GM21360 (cell line): ENCODE measurements at regions not wholly inside any gene's neighbourhood (a gene's known extent, or its start where the extent isn't known, plus 50 kb on each side); places are given as distances from the start of the nearest gene placed in this dataset.
"Not testable (repeated sequence)": the region's sequence is repeated elsewhere in the genome, so short reads cannot be mapped to it uniquely, and the experiment has no call there.

Experiments used
- ATAC-seq: cut with Tn5 transposase; IDR thresholded peaks from one replicate; pipeline ENCODE4 v1.9.1; 2021; ENCODE audit warnings: mild to moderate bottlenecking, moderate library complexity; ENCODE audit not compliant: unreplicated experiment

DNA sequence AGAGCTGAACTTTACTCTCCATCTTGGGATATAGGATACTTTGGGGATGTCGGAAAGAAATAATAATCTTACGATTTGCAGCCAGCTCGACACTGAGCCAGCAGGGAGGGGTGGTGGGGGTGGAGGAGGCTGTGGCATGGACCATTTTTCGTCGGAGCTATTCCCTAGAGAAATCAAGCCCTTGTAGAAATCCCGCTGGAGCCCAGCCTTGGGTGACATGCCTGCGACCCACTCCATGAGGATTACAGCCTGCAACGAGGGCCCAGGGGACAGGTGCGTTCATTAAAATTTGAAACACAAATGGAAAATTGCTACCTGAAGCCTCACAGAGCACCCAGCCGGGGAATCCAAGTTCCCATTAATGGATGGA is 82.8 kb upstream of the GSE1 start:
- no peak for ATAC-seq

DNA sequence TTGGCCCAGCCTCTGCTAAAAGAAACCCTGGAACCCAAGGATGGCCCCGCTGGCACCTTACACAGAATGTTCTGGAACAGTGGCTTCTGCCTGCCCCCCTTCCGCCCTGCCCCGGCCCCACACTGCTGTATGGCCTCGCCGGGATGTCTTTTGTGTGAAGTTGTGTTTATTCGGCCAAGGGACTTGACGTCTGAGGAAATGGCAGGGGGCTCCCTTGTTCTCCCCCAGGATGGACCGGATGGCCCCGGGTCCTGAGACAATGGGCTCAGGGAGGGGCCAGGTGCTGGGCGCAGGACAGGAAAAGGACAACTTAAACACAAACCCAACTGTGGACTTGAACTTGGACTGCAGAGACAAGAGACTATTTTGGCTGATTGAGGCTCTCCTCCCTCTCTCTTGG is 81.6 kb upstream of the GSE1 start:
- ATAC-seq, result no peak

DNA sequence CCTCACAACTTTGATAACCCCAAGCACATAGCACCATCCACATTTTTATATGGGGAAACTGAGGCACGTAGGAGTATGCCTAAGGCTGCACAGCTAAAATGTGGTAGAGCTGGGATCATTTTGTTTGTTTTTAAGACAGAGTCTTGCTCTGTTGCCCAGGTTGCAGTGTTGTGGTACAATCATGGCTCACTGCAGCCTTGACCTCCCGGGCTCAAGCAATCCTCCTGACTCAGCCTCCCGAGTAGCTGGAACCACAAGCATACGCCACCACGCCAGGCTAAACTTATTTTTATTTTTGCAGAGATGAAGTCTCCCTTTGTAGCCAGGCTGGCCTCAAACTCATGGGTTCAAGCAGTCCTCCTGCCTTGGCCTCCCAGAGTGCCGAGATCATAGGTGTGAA is 81.0 kb upstream of the GSE1 start:
- ATAC-seq, result no peak

DNA sequence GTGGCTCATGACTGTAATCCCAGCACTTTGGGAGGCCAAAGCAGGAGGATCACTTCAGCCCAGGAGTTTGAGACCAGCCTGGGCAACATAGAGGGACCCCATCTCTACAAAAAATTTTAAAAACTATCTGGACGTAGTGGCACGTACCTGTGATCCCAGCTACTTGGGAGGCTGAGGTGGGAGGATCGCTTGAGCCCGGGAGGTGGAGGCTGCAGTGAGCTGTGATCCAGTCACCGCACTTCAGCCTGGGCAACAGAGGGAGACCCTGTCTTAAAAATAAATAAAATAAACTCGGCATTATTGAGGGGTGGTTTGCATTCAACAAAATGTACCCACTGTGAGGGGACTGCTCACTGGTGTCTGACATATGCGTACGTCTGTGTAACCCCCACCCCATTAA is 79.5 kb upstream of the GSE1 start:
- ATAC-seq, result not testable (repeated sequence)

DNA sequence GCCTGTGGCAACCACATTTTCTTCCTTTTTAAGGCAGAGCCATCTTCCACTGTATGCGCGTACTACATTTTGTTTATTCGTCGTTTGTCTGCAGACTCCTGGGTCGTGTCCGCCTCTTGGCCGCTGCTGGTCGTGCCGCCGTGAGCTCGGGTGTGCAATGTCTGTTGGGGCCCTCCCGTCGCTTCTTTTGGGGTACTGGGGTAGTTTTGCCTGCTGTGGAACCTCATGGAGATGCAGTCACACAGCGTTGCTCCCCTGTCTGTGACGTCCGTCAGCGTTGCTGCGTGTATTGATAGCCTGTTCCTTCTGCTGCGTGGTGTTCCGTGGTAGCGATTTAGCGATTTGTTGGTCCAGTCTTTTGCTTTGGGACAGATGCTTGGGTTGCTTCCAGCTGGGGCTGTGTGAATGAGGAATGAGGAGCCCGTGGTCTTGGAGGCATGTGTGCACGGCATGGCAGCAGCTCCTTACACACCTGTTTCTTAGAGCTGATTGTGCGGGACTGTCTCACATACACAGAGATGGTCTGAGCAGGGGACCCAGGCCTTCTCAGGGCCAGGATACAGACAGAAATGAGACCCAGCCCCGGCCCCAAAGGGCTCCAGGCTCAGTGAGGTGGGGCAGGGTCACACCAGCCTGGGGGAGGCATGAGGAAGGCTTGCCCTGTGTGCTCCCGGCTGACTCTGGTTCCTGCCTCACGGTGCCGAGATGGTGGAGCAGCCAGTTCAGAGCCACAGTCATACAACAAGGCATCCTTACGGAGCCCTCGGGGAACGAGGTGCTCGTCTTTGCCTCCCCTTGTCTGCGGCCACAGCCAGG is 78.4 kb upstream of the GSE1 start:
- no peak for ATAC-seq

DNA sequence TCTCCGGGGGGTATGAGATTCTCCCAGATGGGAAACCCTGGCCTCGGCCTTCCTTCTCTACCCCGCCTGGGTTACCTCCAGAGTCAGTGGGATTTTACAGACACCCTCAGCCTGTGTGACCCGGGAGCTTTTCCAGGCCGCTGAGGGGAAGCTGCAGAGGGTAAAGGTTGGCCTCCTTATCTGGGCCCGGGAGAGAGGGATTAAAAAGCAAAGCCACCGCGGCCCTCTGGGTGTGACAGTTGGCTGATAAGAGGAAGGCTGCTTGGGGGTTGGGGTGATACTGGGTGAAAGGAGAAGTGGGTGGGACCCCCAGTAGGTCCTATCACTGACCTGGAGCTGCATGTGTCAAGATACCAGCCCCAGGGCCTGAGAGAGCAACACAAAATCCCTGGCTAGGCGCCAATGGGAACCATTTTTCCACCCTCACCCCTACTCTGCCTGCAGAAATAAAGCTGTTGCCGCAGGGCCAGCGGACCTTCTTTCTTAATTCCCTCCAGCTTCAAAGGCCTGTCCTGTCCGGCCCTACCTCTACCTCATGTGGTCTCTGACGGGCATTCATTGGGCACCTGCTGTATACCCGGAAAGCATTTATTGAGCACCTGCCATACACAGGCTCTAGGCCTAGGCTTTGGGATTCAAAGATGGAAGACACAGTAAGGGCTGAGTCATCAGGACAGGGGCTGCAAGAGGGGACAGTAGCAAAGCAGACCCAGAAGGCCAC is 77.6 kb upstream of the GSE1 start:
- no peak for ATAC-seq

DNA sequence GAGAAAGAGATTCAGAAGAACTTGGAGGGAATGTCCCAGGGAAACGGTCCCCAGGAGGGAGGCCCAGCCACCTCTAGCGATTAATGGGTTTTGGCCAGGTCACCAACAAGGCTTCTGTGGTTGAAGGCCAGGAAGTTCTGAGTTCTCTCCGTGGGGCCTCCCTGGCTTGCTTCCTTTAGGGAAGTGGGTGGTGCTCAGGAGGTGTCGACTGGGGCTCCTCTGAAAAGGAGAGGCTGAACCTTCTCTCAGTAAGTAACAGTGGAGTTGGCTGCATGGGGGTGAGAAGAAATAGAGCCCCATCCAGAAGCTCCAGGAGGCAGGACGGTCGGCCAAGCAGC is 77.1 kb upstream of the GSE1 start:
- no peak for ATAC-seq

DNA sequence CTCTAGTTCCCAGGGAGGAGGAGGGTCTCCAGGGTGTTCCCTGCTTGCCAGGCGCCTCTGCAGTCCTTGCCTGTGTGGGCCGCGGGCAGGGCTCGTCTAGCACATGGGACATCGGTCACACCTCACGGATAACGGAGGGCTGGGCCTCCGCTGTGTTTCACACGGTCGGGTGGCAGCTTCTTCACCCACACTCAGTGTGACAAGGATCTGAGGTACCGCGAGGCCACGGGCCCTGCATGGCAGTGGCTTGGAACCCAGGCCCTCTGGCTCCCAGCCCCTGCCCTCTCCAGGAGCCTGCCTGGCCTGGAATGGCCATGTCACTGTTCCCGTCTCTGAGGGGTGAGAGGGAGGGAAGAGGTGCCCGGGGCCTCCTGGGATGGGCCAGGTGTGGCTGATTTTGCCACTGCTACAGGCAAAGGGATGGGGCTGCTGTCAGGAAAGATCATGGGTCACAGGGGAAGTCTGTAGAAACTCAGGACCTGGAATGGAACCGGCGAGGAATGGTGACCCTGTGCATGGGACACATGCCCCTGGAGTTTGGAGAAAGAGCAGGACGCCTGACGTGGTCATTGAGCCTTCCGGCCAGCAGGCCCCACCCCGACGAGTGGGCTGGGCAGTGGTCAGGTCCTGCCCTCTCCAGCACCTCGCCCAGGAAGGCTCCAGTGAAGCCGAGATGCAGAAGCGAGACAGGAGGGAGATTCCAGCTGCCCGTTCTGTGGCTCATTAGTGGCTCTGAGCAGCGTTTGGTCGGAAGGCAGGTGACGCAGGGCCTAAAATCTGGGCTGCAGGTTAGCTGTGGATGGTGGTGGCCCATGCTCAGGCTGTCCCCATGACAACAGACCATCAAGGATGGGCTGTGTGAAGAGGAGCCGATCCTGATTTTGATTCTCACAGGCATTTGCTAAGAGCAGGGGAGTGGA is 76.5 kb upstream of the GSE1 start:
- ATAC-seq, result no peak

DNA sequence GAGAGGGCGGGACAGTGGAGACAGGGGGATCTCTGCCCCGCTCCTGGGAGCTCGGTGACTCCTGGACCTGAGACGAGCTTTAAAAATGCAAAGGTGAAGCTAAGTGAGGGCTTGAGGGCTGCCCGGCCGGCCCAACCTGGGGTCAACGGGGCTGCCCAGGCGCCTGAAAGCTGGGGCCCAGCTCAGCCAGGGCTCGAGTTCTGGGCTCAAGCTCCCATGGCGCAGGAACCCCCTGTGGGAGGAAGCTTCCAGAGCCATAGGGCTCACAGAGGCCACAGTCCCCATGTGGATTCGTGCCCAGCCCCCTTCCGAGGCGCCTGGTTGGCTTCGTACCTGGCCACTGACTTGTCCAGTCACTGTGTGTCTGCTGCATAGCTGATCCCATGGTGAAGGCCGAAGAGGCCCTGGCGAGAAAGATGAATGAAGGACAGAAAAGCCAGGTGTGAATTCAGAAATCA is 75.8 kb upstream of the GSE1 start:
- no peak for ATAC-seq

DNA sequence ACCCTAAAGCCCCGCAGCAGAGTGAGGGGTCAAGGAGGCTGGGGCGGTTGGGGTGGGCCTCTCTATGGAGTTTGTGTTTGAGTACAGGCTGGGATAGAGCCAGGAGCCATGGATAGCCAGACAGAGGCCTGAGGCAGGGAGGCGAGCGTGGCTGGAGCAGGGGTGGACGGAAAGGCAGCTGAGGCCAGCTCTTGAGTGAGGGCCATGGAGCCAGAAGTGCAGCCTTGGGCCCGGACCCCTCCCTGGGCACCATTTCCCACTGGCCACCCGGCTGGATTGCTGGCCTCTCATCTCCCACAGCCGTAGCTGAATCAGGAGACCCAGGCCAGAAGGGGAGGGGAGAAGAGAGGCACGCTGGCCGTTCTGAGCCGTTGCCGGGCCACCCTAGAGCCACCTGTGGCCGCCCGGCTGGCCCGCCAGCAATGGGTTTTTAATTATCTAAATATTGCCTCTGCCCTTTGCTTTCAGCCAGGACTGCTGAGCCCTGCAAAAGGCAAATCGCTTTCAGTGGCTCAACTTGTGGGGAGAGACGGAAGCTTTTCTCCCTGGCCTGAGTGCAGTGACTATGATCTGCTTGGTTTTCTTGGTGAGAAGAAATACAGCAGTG is 75.2 kb upstream of the GSE1 start:
- ATAC-seq, result no peak

DNA sequence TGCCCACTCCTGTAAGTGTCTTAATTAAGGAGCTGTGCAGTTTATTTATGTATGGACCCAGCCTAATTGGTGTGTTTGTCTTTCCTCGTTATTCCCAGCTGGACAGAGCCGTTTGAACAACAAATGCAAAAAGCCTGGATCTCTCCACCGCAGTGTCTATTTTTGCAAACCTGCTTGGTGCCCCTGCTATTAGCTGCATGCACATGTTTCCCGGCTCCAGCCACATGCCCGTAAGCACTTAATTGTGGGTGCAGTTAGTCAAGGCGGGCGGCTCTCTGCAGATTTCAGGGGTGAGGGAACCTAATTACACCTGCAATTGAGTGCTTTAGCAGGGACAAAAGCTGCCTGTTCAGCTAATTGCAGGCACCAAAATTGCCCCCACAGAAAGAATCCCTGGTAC is 74.0 kb upstream of the GSE1 start:
- no peak for ATAC-seq

DNA sequence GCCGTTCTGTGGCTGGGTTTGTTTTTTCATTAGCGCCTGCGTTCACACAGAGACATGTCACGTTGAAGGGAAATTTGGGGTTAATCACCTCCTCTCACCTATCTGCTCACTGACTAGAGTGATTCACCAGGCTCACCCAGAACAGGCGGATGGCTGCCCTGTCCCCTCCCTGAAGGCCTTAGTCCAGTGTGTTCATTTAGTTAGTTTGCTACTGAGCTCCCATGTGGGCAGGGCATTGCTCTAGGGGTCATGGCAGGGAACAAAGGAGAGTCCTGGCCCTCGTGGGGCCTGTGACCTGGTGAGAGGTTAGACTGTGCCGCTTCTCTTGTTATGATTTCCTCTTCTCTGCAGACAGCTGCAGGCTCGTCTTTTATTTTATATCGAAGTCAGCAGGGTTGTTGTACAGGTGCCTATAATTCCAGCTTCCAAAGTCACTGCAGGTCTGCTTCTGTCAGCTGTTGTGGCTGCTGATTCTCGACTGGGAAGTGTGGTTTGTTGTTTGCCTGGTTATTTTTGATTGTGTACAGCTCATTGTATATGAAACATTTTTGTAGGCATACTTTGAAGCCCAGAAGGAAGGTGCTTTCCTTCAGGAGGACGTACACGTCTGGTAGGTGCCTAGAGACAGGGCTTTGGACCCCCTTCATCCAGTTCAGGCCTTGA is 73.4 kb upstream of the GSE1 start:
- ATAC-seq, result no peak

DNA sequence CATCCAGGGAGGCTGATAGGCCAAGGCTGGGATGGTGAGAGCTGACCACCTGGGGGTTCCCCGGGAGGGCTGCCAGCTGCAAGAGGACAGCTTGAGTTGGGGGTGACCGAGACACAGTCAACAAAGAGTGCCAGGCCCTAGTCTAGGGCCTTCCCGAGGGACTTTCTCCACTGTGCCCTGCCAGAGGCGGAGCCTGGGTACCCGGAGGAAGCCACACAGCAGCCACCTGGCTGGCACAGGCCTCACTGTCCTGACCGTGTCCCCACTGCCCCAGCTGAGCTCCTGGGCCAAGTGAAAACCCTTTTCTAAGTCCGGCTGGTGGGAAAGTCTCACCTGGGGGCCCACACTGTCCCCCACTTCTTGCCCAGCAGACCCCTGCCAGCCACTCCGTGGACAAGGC is 71.9 kb upstream of the GSE1 start:
- ATAC-seq, result no peak

DNA sequence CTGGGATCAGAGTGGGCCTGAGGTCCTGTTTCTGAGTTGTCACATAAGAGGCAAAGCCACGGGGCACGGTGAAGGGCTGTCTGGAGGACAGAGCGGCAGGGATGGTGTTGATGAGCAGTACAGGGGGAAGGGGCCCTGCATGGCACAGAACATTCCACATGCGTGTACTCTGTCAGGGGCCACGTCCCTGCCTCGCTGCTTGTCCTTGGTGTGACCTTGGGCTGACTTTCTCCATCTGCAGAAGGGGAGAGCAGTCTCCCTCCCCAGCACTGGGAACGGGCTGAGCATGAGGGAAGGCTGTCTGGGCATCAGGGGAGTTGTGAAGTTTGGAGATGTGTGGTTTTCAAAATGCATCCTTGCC is 71.5 kb upstream of the GSE1 start:
- ATAC-seq, result no peak

DNA sequence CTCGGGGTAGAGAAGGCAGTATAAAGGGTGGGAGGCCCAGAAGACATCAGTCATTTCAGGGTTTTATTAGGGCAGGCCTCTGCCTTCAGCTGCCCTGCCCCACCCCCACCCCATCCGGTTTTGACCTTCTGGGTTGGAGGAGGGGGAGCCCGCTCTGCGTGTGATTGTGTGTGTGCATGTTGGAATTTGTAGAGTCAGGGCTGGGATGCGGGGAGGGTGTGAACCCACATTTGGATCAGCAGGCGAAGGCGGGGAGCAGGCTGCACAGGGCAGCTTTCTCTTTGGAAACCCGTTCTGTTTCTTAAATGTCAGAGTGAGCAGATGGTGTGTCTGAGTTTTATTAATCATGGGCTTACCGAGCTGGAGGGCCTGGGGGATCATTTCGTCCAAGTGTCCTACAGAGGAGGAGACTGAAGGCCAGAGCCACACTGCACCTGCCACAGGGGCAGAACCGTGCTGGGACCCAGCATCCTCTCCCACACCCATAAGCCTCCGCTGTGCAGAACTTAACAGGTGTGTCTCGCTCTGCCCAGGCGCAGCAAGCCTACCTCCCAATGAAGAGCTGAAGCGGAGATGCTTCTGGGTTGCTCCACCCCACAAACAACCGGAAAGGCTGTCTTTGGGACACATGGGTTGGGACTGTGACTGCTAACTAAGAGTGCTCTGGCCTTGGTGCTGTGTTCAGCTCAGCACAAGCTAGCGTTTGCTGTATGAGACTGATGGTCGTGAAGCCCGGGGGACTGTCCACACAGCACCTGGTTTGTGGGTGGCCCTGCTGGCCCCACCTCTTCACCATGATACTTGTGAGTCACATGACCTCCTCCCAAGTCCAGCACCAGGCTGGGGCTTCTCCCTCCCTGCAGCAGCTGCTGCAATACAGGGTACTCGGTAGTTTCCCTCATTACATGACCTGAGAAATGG is 70.9 kb upstream of the GSE1 start:
- ATAC-seq, result no peak

DNA sequence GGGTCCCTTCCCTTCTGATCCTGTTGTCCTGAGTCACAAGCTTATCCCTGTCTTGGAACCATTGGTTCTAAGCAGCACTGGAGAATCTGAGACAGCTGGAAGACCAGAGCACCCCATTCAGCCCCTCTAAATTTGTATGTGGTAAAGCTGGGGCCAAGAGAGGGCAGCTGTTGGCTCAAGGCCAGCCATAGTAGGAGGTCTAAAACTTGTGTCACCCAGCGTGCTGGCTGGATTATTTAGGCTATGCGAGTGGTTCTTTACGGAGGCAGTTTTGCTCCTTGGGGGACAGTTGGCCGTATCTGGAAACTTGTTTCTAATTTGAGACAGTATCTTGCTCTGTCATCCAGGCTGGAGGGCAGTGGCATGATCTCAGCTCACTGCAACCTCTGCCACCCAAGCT is 69.6 kb upstream of the GSE1 start:
- no peak for ATAC-seq

DNA sequence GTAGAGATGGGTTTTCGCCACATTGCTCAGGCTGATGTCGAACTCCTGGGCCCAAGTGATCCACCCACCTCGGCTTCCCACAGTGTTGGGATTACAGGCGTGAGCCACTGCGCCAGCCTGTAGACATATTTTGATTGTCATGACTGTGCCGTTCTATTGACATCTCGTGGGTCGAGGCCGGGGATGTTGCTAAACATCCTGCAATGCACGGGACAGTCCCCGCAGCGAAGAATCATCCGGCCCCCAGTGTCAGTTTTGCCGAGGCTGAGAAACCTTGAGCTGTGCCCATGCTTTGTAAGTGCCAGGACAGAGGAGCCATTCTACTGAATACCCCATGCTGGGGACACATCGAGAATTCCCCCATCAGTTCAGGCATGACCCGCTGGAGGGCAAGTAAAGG is 69.1 kb upstream of the GSE1 start:
- no peak for ATAC-seq

DNA sequence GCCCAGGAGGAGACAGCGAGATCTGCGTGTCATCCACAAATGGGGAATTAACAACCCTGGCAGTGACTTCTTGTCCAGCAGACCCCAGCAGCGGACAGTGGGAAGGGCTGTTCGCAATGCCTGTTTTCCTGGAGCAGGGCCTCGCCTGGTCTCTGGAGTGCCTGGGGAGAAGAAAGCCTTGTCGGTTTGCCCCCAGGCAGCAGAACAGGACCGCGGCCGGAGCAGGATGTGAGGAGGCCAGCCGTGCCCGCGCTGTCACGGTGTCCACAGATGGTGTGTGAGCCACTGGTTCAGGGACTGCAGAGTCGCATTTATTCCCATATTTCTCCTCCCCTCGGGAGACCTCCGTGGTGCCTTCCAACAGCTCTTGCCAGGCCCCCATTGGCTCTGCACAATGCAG is 68.5 kb upstream of the GSE1 start:
- no peak for ATAC-seq

DNA sequence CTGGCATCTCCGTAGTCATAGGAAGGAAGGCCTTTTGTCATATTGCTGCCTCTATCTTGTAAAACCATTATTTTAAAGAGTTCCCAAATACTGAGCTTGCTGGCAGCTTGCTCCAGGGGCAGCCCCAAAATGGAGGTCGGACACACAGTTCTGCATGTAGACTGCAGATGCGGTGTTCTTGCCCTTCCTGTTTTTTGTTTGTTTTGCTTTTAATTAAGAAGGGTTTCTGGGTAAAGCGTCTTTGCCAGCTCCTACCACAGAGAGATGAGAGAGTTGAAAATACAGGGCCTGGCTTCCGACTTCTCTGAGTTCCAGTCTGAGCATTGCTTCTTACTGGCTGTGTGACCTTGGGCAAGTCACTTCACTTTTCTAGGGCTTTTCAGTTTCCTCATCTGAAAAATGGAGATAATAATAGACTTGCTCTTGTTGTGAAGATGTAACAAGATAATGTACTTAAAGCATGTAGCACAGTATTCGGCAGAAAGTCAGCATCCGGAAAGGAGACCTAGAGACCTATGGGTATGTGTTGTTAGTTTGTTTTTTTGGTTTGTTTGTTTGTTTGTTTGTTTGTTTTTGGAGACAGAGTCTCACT is 67.8 kb upstream of the GSE1 start:
- no peak for ATAC-seq
